ENCODE measurements at regions not wholly inside any gene's neighbourhood (a gene's known extent, or its start where the extent isn't known, plus 50 kb on each side); places are given as distances from the start of the nearest gene placed in this dataset.

GRCh38 chr2:12180031-12180430 lies 433.6 kb downstream of the LPIN1 start:
- WGBS, 2 donors: 72 to 75% methylated on average over 2 of the region's 2 CpGs
- DNase-seq (ENCODE audit: low spot score in 2 of 2): no peak
- H3K4me3 ChIP-seq (ENCODE audit: low read depth, poor library complexity, severe bottlenecking): no peak overlapping the region
- no peak for TF ChIP-seq POLR2A (IDR thresholded peaks at IDR 0.05)
- TF ChIP-seq, protein P1, sequence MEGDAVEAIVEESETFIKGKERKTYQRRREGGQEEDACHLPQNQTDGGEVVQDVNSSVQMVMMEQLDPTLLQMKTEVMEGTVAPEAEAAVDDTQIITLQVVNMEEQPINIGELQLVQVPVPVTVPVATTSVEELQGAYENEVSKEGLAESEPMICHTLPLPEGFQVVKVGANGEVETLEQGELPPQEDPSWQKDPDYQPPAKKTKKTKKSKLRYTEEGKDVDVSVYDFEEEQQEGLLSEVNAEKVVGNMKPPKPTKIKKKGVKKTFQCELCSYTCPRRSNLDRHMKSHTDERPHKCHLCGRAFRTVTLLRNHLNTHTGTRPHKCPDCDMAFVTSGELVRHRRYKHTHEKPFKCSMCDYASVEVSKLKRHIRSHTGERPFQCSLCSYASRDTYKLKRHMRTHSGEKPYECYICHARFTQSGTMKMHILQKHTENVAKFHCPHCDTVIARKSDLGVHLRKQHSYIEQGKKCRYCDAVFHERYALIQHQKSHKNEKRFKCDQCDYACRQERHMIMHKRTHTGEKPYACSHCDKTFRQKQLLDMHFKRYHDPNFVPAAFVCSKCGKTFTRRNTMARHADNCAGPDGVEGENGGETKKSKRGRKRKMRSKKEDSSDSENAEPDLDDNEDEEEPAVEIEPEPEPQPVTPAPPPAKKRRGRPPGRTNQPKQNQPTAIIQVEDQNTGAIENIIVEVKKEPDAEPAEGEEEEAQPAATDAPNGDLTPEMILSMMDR (IDR thresholded peaks at IDR 0.05): no peak
- intact Hi-C loops (cut with DNase I; ENCODE audit: low total_unique reads): no loop called here

- intact Hi-C loops (cut with DNase I; ENCODE audit: low total_unique reads): no loop called here
- DNase-seq (ENCODE audit: low spot score in 2 of 2): no peak
Measured at GRCh38 chr2:12183032-12183645, 436.7 kb downstream of the LPIN1 start.

DNA sequence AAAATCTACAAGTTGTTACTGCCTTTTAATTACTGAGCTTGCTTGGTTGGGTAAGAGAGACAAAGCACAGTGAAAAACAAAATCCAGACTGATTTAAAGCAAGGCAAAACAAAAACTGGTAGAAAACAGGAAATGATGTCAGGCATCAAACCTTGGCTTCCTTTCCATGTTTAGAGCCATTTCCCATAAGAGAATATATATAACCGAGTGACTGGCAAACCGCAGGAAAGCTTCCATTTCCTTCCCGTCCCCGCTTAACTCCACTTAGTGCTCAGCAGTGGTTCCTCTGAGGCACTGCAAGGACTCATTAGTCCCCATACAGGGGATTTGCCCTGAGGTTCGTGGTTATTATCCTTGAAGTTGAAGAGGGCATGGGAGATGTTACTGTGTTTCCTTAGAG lies 446.3 kb downstream of the LPIN1 start:
- 66 to 83% methylated on average over 5 of the region's 5 CpGs for WGBS, 2 donors
- intact Hi-C loops (cut with DNase I; ENCODE audit: low total_unique reads): no loop called here
- no peak for DNase-seq (ENCODE audit: low spot score in 2 of 2)

More at GRCh38 chr2:12183032-12183645, 436.7 kb downstream of the LPIN1 start:
- no peak for TF ChIP-seq POLR2A (IDR thresholded peaks at IDR 0.05)
- TF ChIP-seq, protein P1 (IDR thresholded peaks at IDR 0.05): no peak
- H3K4me3 ChIP-seq (ENCODE audit: low read depth, poor library complexity, severe bottlenecking): no peak overlapping the region
- WGBS, 2 donors: 81 to 96% methylated on average over 3 of the region's 3 CpGs

DNA sequence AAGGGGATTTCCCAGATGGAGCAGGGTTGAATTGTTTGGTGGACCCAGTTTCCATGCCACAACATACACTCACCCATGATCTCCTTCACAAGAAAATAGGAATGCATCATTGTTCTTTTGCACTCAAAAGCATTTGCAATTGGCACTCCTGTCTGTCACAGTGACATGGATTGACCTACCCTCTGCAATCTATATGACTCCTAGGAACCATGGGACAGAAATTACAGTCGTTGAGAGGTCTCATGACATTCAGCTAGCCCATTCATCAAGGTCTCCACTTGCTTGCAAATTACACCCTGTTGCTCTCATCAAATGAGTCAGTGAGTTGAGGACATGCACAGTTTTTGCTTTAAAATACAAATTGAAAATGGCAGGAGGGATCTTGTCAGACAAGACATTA lies 448.5 kb downstream of the LPIN1 start:
- intact Hi-C loops (cut with DNase I; ENCODE audit: low total_unique reads): no loop called here
- no peak overlapping the region for H3K4me3 ChIP-seq (ENCODE audit: low read depth, poor library complexity, severe bottlenecking)
- TF ChIP-seq, protein P1 (IDR thresholded peaks at IDR 0.05): no peak
- TF ChIP-seq POLR2A (IDR thresholded peaks at IDR 0.05): no peak
- 71 to 73% methylated on average over 1 of the region's 1 CpG for WGBS, 2 donors
- no peak for DNase-seq (ENCODE audit: low spot score in 2 of 2)

More for the DNA sequence above, 446.3 kb downstream of the LPIN1 start:
- H3K4me3 ChIP-seq (ENCODE audit: low read depth, poor library complexity, severe bottlenecking): no peak overlapping the region
- TF ChIP-seq, protein P1 (IDR thresholded peaks at IDR 0.05): no peak
- TF ChIP-seq POLR2A (IDR thresholded peaks at IDR 0.05): no peak

DNA sequence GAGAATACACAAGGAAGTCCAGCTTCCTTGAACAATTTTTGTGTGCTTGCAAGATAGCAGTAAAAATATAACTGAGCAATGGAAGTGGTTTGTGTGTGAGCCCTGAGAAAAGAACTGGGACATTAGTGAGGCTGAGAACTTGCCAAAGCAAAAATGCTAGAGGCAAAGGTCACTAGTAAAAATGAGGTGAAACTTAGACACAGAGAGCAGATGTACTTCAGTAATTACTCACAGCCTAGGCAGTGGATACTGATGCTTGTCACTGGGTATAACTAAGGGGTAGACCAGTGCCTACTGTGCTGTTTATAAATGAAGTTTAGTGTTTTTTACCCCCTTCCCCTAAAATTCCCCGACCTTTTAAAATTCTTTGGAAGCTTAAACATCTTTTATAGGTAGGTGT lies 450.1 kb downstream of the LPIN1 start:
- intact Hi-C loops (cut with DNase I; ENCODE audit: low total_unique reads): no loop called here
- no peak for TF ChIP-seq POLR2A (IDR thresholded peaks at IDR 0.05)
- TF ChIP-seq, protein P1 (IDR thresholded peaks at IDR 0.05): no peak
- 87 to 94% methylated on average over 1 of the region's 1 CpG for WGBS, 2 donors
- H3K4me3 ChIP-seq (ENCODE audit: low read depth, poor library complexity, severe bottlenecking): no peak overlapping the region
- DNase-seq (ENCODE audit: low spot score in 2 of 2): no peak

DNA sequence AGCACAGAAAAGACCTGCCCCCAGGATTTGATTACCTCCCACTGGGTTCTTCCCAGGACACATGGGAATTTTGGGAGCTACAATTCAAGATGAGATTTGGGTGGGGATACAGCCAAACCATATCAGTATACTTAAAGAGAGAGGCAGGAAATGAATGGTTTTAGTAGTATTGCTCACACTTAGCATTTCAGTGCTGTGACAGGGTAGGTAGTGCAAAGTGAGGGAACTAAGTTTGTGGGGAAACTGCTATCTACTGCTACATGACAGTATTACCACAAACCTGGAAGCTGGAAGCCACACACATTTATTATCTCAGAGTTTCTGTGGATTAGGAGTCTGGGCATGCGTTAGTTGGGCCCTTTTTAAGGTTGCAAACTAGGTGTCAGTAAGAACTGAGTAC lies 450.7 kb downstream of the LPIN1 start:
- TF ChIP-seq, protein P1 (IDR thresholded peaks at IDR 0.05): no peak
- no peak for TF ChIP-seq POLR2A (IDR thresholded peaks at IDR 0.05)
- 100% methylated on average over 1 of the region's 1 CpG for WGBS, 2 donors
- intact Hi-C loops (cut with DNase I; ENCODE audit: low total_unique reads): no loop called here
- no peak for DNase-seq (ENCODE audit: low spot score in 2 of 2)
- no peak overlapping the region for H3K4me3 ChIP-seq (ENCODE audit: low read depth, poor library complexity, severe bottlenecking)
